DOHH2 (cell line): ENCODE measurements at regions not wholly inside any gene's neighbourhood (a gene's known extent, or its start where the extent isn't known, plus 50 kb on each side); places are given as distances from the start of the nearest gene placed in this dataset.

Experiments used
- EZH2phosphoT487 ChIP-seq: fragments of 200-600 bp; sonication (generic); IDR thresholded peaks from 2 replicates; pipeline ENCODE4 v1.6.1; 2017; ENCODE audit warnings: borderline replicate concordance, mild to moderate bottlenecking, antibody characterized with exemption, low read length, moderate library complexity, mixed read lengths
- TF ChIP-seq, protein P1 (sequence below): fragments of 200-600 bp; sonication (generic); IDR thresholded peaks from one replicate; pipeline ENCODE4 v1.5.1; 2014; ENCODE audit warnings: antibody characterized with exemption, mild to moderate bottlenecking, low read depth, low read length; ENCODE audit not compliant: poor library complexity, severe bottlenecking

GRCh38 chr4:38231626-38232025, 271.4 kb downstream of the PTTG2 start:
- TF ChIP-seq, protein P1, sequence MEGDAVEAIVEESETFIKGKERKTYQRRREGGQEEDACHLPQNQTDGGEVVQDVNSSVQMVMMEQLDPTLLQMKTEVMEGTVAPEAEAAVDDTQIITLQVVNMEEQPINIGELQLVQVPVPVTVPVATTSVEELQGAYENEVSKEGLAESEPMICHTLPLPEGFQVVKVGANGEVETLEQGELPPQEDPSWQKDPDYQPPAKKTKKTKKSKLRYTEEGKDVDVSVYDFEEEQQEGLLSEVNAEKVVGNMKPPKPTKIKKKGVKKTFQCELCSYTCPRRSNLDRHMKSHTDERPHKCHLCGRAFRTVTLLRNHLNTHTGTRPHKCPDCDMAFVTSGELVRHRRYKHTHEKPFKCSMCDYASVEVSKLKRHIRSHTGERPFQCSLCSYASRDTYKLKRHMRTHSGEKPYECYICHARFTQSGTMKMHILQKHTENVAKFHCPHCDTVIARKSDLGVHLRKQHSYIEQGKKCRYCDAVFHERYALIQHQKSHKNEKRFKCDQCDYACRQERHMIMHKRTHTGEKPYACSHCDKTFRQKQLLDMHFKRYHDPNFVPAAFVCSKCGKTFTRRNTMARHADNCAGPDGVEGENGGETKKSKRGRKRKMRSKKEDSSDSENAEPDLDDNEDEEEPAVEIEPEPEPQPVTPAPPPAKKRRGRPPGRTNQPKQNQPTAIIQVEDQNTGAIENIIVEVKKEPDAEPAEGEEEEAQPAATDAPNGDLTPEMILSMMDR = no peak
- TF ChIP-seq EZH2phosphoT487 = no peak
